GM12878 (cell line): ENCODE measurements at regions not wholly inside any gene's neighbourhood (a gene's known extent, or its start where the extent isn't known, plus 50 kb on each side); places are given as distances from the start of the nearest gene placed in this dataset.

Experiments used
- ATAC-seq: fragments of 200-7000 bp; cut with Tn5 transposase; 3 replicates; pipeline ENCODE4 v1.9.1; 2020; ENCODE audit warnings: mild to moderate bottlenecking, moderate library complexity
- BruUV-seq: library from RNA; stranded (reverse); fragments of 400-500 nt; replicated peaks from 2 replicates; lab custom pipeline; 2021; lab: Mats Ljungman, UMichigan
- CTCF ChIA-PET: fragments of 300-600 bp; sonication (Branson Sonifier 250); formaldehyde crosslinking; extraction: SDS; loops from one replicate; lab custom pipeline; 2021; ENCODE audit warnings: inconsistent platforms; lab: Yijun Ruan, JAX
- POLR2A ChIA-PET: fragments of 350-600 bp; formaldehyde crosslinking; extraction: SDS; loops from one replicate; lab custom pipeline; 2021; ENCODE audit warnings: inconsistent platforms; lab: Charles Lee
- RAD21 ChIA-PET: fragments of 300-600 bp; sonication (Branson Sonifier 250); formaldehyde crosslinking; loops from one replicate; lab custom pipeline; 2023; ENCODE audit warnings: antibody characterized with exemption; ENCODE audit not compliant: unreplicated experiment; lab: Charles Lee
- SMC1A ChIA-PET: fragments of 300-600 bp; sonication (Branson Sonifier 250); formaldehyde crosslinking; loops from one replicate; lab custom pipeline; 2023; ENCODE audit not compliant: unreplicated experiment, uncharacterized antibody; lab: Charles Lee
- DNase-seq: peaks from one replicate; pipeline ENCODE4 v3.0.0-alpha.2; 2011; ENCODE audit warnings: low read depth, low spot score
- FAIRE-seq: peaks from 3 replicates; lab custom pipeline; 2011; peaks lifted over from hg19 to GRCh38; lab: Jason Lieb, UNC
- H2AFZ ChIP-seq: 2 replicates; pipeline ENCODE4 v1.6.0; 2011; ENCODE audit warnings: low read depth, low read length, control low read depth; ENCODE audit not compliant: control insufficient read depth
- H3K27ac ChIP-seq: 2 replicates; pipeline ENCODE4 v1.5.1; 2011; ENCODE audit warnings: control low read depth; ENCODE audit not compliant: control insufficient read depth, insufficient read depth
- H3K27me3 ChIP-seq, 2 experiments: replicated peaks in 1 of 2; 2 replicates each; pipeline versions ENCODE4 v1.6.0 to v1.6.1; 2011; ENCODE audit warnings: low read length in 1 of 2; ENCODE audit not compliant: control insufficient read depth in 2 of 2, insufficient read depth in 2 of 2
- H3K36me3 ChIP-seq, 2 experiments: 2 replicates each; pipeline ENCODE4 v1.5.1; 2011; ENCODE audit warnings: low read length in 1 of 2; ENCODE audit not compliant: control insufficient read depth in 2 of 2, insufficient read depth in 2 of 2
- H3K4me1 ChIP-seq: 2 replicates; pipeline ENCODE4 v1.6.1; 2011; ENCODE audit warnings: mild to moderate bottlenecking, low read length, moderate library complexity, mixed read lengths; ENCODE audit not compliant: control insufficient read depth, insufficient read depth
- H3K4me2 ChIP-seq: 2 replicates; pipeline ENCODE4 v1.6.0; 2011; ENCODE audit warnings: control low read depth; ENCODE audit not compliant: control insufficient read depth, insufficient read depth
- H3K4me3 ChIP-seq: fragments of 200-600 bp; sonication (generic); 2 replicates; pipeline ENCODE4 v1.5.1; 2016
- H3K79me2 ChIP-seq: 2 replicates; pipeline ENCODE4 v1.6.0; 2011; ENCODE audit warnings: low read length; ENCODE audit not compliant: control insufficient read depth, insufficient read depth
- H3K9ac ChIP-seq: 2 replicates; pipeline ENCODE4 v1.8.0; 2011; ENCODE audit warnings: low read length, control low read depth, mixed read lengths; ENCODE audit not compliant: control insufficient read depth, insufficient read depth
- H3K9me3 ChIP-seq: replicated peaks from 3 replicates; pipeline ENCODE4 v1.5.1; 2011; ENCODE audit warnings: mild to moderate bottlenecking, low read length; ENCODE audit not compliant: control insufficient read depth, insufficient read depth
- H4K20me1 ChIP-seq: 2 replicates; pipeline ENCODE4 v1.6.0; 2011; ENCODE audit not compliant: control insufficient read depth, insufficient read depth
- CREB1 ChIP-seq: IDR thresholded peaks from 2 replicates; pipeline ENCODE4 v1.6.1; 2012; ENCODE audit warnings: low read depth, mild to moderate bottlenecking, inconsistent platforms
- CREM ChIP-seq: IDR thresholded peaks from 2 replicates; pipeline ENCODE4 v1.6.1; 2014; ENCODE audit warnings: antibody characterized with exemption, low read depth
- E2F4 ChIP-seq: IDR thresholded peaks from 2 replicates; pipeline ENCODE4 v1.6.1; 2012; ENCODE audit warnings: low read depth, low read length, improper control_type of control experiment
- FOS ChIP-seq: IDR thresholded peaks from 3 replicates; pipeline ENCODE4 v1.6.1; 2011; ENCODE audit warnings: borderline replicate concordance; ENCODE audit not compliant: insufficient read length; ENCODE audit errors: extremely low read depth
- FOXM1 ChIP-seq: IDR thresholded peaks from 2 replicates; pipeline ENCODE4 v1.6.1; 2012; ENCODE audit warnings: low read depth, mild to moderate bottlenecking, inconsistent platforms, low read length, moderate library complexity
- HCFC1 ChIP-seq: fragments of 150-350 bp; IDR thresholded peaks from 2 replicates; pipeline ENCODE4 v1.6.1; 2014; ENCODE audit warnings: low read length
- MTA2 ChIP-seq: fragments of 450-650 bp; IDR thresholded peaks from 2 replicates; pipeline ENCODE4 v1.6.1; 2016; ENCODE audit warnings: low read depth, mild to moderate bottlenecking, moderate library complexity
- MYC ChIP-seq: IDR thresholded peaks from 2 replicates; pipeline ENCODE4 v1.6.1; 2011; ENCODE audit warnings: mild to moderate bottlenecking, low read length, moderate library complexity, inconsistent platforms; ENCODE audit not compliant: insufficient read depth, insufficient replicate concordance, insufficient read length, severe bottlenecking
- STAT3 ChIP-seq: IDR thresholded peaks from 2 replicates; pipeline ENCODE4 v1.6.1; 2011; ENCODE audit warnings: low read depth, low read length, improper control_type of control experiment
- SUPT20H ChIP-seq: IDR thresholded peaks from 2 replicates; pipeline ENCODE4 v1.6.1; 2011; ENCODE audit warnings: low read depth, mild to moderate bottlenecking, low read length, moderate library complexity, borderline replicate concordance; ENCODE audit not compliant: control insufficient read depth
- TCF12 ChIP-seq: IDR thresholded peaks from 2 replicates; pipeline ENCODE4 v1.6.1; 2011; ENCODE audit warnings: low read depth, mild to moderate bottlenecking, low read length
- WGBS: methylation state at CpG from one replicate; pipeline ENCODE4 v1.1.6; 2016; ENCODE audit warnings: low lambda C conversion rate; ENCODE audit not compliant: insufficient replicate concordance, insufficient coverage; ENCODE audit errors: missing lambda C conversion rate; 5-methylcytosine and 5-hydroxymethylcytosine counted together
- in situ Hi-C: fragments of 300-500 bp; cut with MboI; formaldehyde crosslinking; loops from 9 replicates; pipeline ENCODE4 v1.14.3; 2018; ENCODE audit warnings: mixed read lengths
- intact Hi-C: fragments of 100-400 bp; cut with micrococcal nuclease; formaldehyde crosslinking; loops from one replicate; pipeline ENCODE4 v1.14.2; 2022; ENCODE audit not compliant: unreplicated experiment

- ChIA-PET POLR2A (no interaction called here), SMC1A (interaction anchor here (1.1 kb wide), 1 partner anchor 30 kb away, joined by 3 read pairs; no protein-coding TSS in a partner anchor)
- FAIRE-seq: no peak
- Histone ChIP-seq H3K9me3 (no peaks in the 10 kb centered on the region), H3K27me3 (no peaks in the 10 kb centered on the region), H3K79me2 (no peaks in the 10 kb centered on the region), H2AFZ (no peak overlapping the region), H3K4me1 (no peaks in the 10 kb centered on the region)
- in situ Hi-C loops: no loop called here
- TF ChIP-seq CREM (no peak), HCFC1 (no peak), MTA2 (no peak)
- TF ChIP-seq, all 136 proteins: peak for 0
- H3K9ac ChIP-seq: no peak overlapping the region
- ChIA-PET RAD21 (no interaction called here), CTCF (interaction anchor here (1.3 kb wide), 1 partner anchor 718 kb away, joined by 3 read pairs; no protein-coding TSS in a partner anchor)
- DNase-seq (no peak), ATAC-seq (no peak)
- no TSS peak for BruUV-seq
- H3K36me3 ChIP-seq: no peaks in the 10 kb centered on the region
- WGBS: 0% methylated on average over 1 of the region's 1 CpG
- H4K20me1 ChIP-seq: no peaks in the 10 kb centered on the region
- no peak overlapping the region for H3K4me3 ChIP-seq
- intact Hi-C loops: no loop called here
- no peak overlapping the region for H3K4me2 ChIP-seq
- H3K27ac ChIP-seq: no peak overlapping the region
These were observed 262.0 kb downstream of the PPP1R2C start for GRCh38 chrX:42515939-42516338.

GRCh38 chrX:42505016-42505415, 272.9 kb downstream of the PPP1R2C start:
- in situ Hi-C loops (no loop called here), intact Hi-C loops (no loop called here)
- Histone ChIP-seq H3K27me3 (no peaks in the 10 kb centered on the region; a peak in 1 of 4 replicates), H3K4me1 (no peaks in the 10 kb centered on the region), H3K4me3 (no peak overlapping the region), H3K9ac (no peak overlapping the region), H3K9me3 (no peaks in the 10 kb centered on the region), H3K79me2 (no peaks in the 10 kb centered on the region), H4K20me1 (no peaks in the 10 kb centered on the region), H2AFZ (no peak overlapping the region), H3K36me3 (no peaks in the 10 kb centered on the region), H3K4me2 (no peak overlapping the region), H3K27ac (no peak overlapping the region)
- WGBS: 18% methylated on average over 7 of the region's 7 CpGs
- no peak for ATAC-seq
- RAD21 ChIA-PET: no interaction called here
- CTCF ChIA-PET: no interaction called here
- SMC1A ChIA-PET: no interaction called here
- no TSS peak for BruUV-seq
- FAIRE-seq: no peak
- no peak for DNase-seq
- POLR2A ChIA-PET: no interaction called here
- TF ChIP-seq FOS (no peak), E2F4 (no peak), SUPT20H (no peak), FOXM1 (no peak), TCF12 (no peak), STAT3 (no peak), MYC (no peak), CREB1 (no peak)
